ENCODE measurements at regions not wholly inside any gene's neighbourhood (a gene's known extent, or its start where the extent isn't known, plus 50 kb on each side); places are given as distances from the start of the nearest gene placed in this dataset.

- no peak for TF ChIP-seq IRF4 (IDR thresholded peaks at IDR 0.05; ENCODE audit: low read depth, low read length)
- no peak for TF ChIP-seq CEBPZ (IDR thresholded peaks at IDR 0.05; ENCODE audit: low read depth, low read length)
These were observed 454.1 kb upstream of the AGTR1 start for GRCh38 chr3:148243609-148244008.
